HCT116 (cell line): ENCODE measurements at regions not wholly inside any gene's neighbourhood (a gene's known extent, or its start where the extent isn't known, plus 50 kb on each side); places are given as distances from the start of the nearest gene placed in this dataset.

Experiments used
- ATAC-seq: fragments of 200-7000 bp; cut with Tn5 transposase; 2 replicates; pipeline ENCODE4 v1.9.1; 2020; ENCODE audit warnings: mild to moderate bottlenecking, moderate library complexity
- BruUV-seq: library from RNA; stranded (reverse); fragments of 400-500 nt; replicated peaks from 2 replicates; lab custom pipeline; 2021; lab: Mats Ljungman, UMichigan
- CTCF ChIA-PET: fragments of 300-600 bp; sonication (Branson Sonifier 250); formaldehyde crosslinking; loops from one replicate; lab custom pipeline; 2021; ENCODE audit warnings: antibody characterized with exemption; lab: Charles Lee
- POLR2A ChIA-PET: fragments of 300-600, 350-600 bp; sonication (Branson Sonifier 250); formaldehyde crosslinking; loops from one replicate; lab custom pipeline; 2021; ENCODE audit warnings: antibody characterized with exemption; lab: Charles Lee
- RAD21 ChIA-PET, 2 experiments: fragments of 300-600 bp; sonication (Branson Sonifier 250); formaldehyde crosslinking; loops; one replicate each; lab custom pipeline; 2023; ENCODE audit warnings: low total read pairs in 2 of 2; ENCODE audit not compliant: uncharacterized antibody in 2 of 2, unreplicated experiment in 2 of 2, low non-redundant PET in 1 of 2; lab: Charles Lee
- DNase-seq: peaks from one replicate; pipeline ENCODE4 v3.0.0-alpha.2; 2010; ENCODE audit warnings: low read depth, low spot score
- H2AFZ ChIP-seq: fragments of 200-600 bp; shearing (Covaris generic), sonication (generic); 2 replicates; pipeline ENCODE4 v1.6.1; 2017; ENCODE audit warnings: low read depth, mixed run types, mixed read lengths, antibody characterized with exemption, low read length; ENCODE audit not compliant: poor library complexity, severe bottlenecking
- H3K27ac ChIP-seq: 2 replicates; pipeline ENCODE4 v1.5.1; 2012; ENCODE audit warnings: low read depth, low read length
- H3K27me3 ChIP-seq: fragments of 200-600 bp; sonication (generic); 2 replicates; pipeline ENCODE4 v1.6.1; 2016; ENCODE audit warnings: mixed run types, low read length, mixed read lengths; ENCODE audit not compliant: insufficient read depth
- H3K36me3 ChIP-seq, 2 experiments: fragments of 200-500 bp in 1 of 2; fragments of 200-600 bp in 1 of 2; sonication (Bioruptor generic) in 1 of 2; sonication (generic) in 1 of 2; 2 replicates each; pipeline versions ENCODE4 v1.5.1 to v1.6.1; 2014 to 2016; ENCODE audit warnings: low read length in 2 of 2, inconsistent platforms in 1 of 2, mixed read lengths in 1 of 2, mixed run types in 1 of 2; ENCODE audit not compliant: insufficient read depth in 2 of 2, control insufficient read depth in 1 of 2
- H3K4me1 ChIP-seq, 2 experiments: fragments of 200-600 bp in 1 of 2; sonication (generic) in 1 of 2; 2 replicates each; pipeline versions ENCODE4 v1.5.1 to v1.6.1; 2012 to 2017; ENCODE audit warnings: low read length in 2 of 2, inconsistent platforms in 1 of 2, mild to moderate bottlenecking in 1 of 2, mixed read lengths in 1 of 2, mixed run types in 1 of 2, moderate library complexity in 1 of 2; ENCODE audit not compliant: insufficient read depth in 2 of 2, control insufficient read depth in 1 of 2
- H3K4me2 ChIP-seq: fragments of 200-600 bp; sonication (generic); 2 replicates; pipeline ENCODE4 v1.6.1; 2017; ENCODE audit warnings: mixed run types, low read length, mixed read lengths
- H3K4me3 ChIP-seq, 2 experiments: fragments of 200-600 bp in 1 of 2; sonication (generic) in 1 of 2; replicated peaks in 1 of 2; 2 replicates each; pipeline ENCODE4 v1.5.1; 2011 to 2016; ENCODE audit warnings: low read length in 2 of 2, control low read depth in 1 of 2, low read depth in 1 of 2, mild to moderate bottlenecking in 1 of 2, mixed read lengths in 1 of 2, mixed run types in 1 of 2
- H3K79me2 ChIP-seq: fragments of 200-600 bp; sonication (generic); 2 replicates; pipeline ENCODE4 v1.6.1; 2017; ENCODE audit warnings: mild to moderate bottlenecking, mixed run types, low read length, moderate library complexity, mixed read lengths; ENCODE audit not compliant: insufficient read depth
- H3K9ac ChIP-seq: fragments of 200-600 bp; sonication (generic); 2 replicates; pipeline ENCODE4 v1.6.1; 2016; ENCODE audit warnings: low read length, mixed read lengths
- H3K9me2 ChIP-seq: fragments of 200-600 bp; sonication (generic), shearing (Covaris generic); 2 replicates; pipeline ENCODE4 v1.6.1; 2017; ENCODE audit warnings: mixed run types, mild to moderate bottlenecking, moderate library complexity; ENCODE audit not compliant: insufficient read depth
- H3K9me3 ChIP-seq, 2 experiments: fragments of 200-500 bp in 1 of 2; fragments of 200-600 bp in 1 of 2; sonication (Bioruptor generic) in 1 of 2; sonication (generic) in 1 of 2; 2 replicates each; pipeline ENCODE4 v1.6.1; 2014 to 2017; ENCODE audit warnings: low read length in 2 of 2, mixed read lengths in 2 of 2, inconsistent platforms in 1 of 2, low read depth in 1 of 2, mild to moderate bottlenecking in 1 of 2, mixed run types in 1 of 2, moderate library complexity in 1 of 2; ENCODE audit not compliant: control insufficient read depth in 1 of 2, insufficient read depth in 1 of 2
- H4K20me1 ChIP-seq: fragments of 200-600 bp; sonication (generic), shearing (Covaris generic); 2 replicates; pipeline ENCODE4 v1.6.1; 2017; ENCODE audit warnings: mixed run types, mild to moderate bottlenecking, moderate library complexity; ENCODE audit not compliant: insufficient read depth
- CEBPB ChIP-seq: IDR thresholded peaks from 2 replicates; pipeline ENCODE4 v1.6.1; 2012; ENCODE audit warnings: low read depth
- EGR1 ChIP-seq: IDR thresholded peaks from 2 replicates; pipeline ENCODE4 v1.6.1; 2012; ENCODE audit warnings: low read depth
- ELF1 ChIP-seq: IDR thresholded peaks from 2 replicates; pipeline ENCODE4 v1.6.1; 2012; ENCODE audit warnings: low read depth, borderline replicate concordance
- EZH2 ChIP-seq: fragments of 200-600 bp; sonication (generic); IDR thresholded peaks from 2 replicates; pipeline ENCODE4 v1.6.1; 2017; ENCODE audit warnings: antibody characterized with exemption, mixed run types
- EZH2phosphoT487 ChIP-seq: fragments of 200-600 bp; IDR thresholded peaks from 2 replicates; pipeline ENCODE4 v1.6.1; 2018; ENCODE audit warnings: antibody characterized with exemption, borderline replicate concordance
- FOSL1 ChIP-seq: IDR thresholded peaks from 2 replicates; pipeline ENCODE4 v1.6.1; 2012; ENCODE audit warnings: low read depth
- POLR2AphosphoS5 ChIP-seq: IDR thresholded peaks from 2 replicates; pipeline ENCODE4 v1.6.1; 2011; ENCODE audit warnings: mild to moderate bottlenecking, low read depth, low read length, moderate library complexity
- SIN3A ChIP-seq: IDR thresholded peaks from 2 replicates; pipeline ENCODE4 v1.6.1; 2012; ENCODE audit warnings: low read depth
- SRF ChIP-seq: IDR thresholded peaks from 2 replicates; pipeline ENCODE4 v1.6.1; 2012; ENCODE audit warnings: low read depth
- TCF7L2 ChIP-seq: IDR thresholded peaks from 2 replicates; pipeline ENCODE4 v1.7.0; 2011; ENCODE audit warnings: borderline replicate concordance, inconsistent platforms; ENCODE audit not compliant: insufficient read depth, insufficient read length; ENCODE audit errors: extremely low read depth
- YY1 ChIP-seq: IDR thresholded peaks from 2 replicates; pipeline ENCODE4 v1.6.1; 2011; ENCODE audit warnings: low read length, low read depth, moderate library complexity, mild to moderate bottlenecking; ENCODE audit not compliant: insufficient replicate concordance; ENCODE audit errors: extremely low read depth
- ZNF274 ChIP-seq: fragments of 200-500 bp; sonication (Bioruptor generic); IDR thresholded peaks from 2 replicates; pipeline ENCODE4 v1.6.1; 2014; ENCODE audit warnings: mild to moderate bottlenecking, low read depth, low read length, inconsistent platforms
- intact Hi-C: fragments of 100-400 bp; cut with micrococcal nuclease; formaldehyde crosslinking; loops from 2 replicates; pipeline ENCODE4 v1.10.0; 2022
- TF ChIP-seq, protein P1 (sequence below): IDR thresholded peaks from 2 replicates; pipeline ENCODE4 v1.6.1; 2012; ENCODE audit warnings: low read depth
- TF ChIP-seq, protein P2 (sequence below), 3 experiments: fragments of 200-600 bp in 1 of 3; sonication (generic) in 1 of 3; IDR thresholded peaks in 2 of 3; conservative IDR thresholded peaks in 1 of 3; 2 replicates each; pipeline ENCODE4 v1.5.1; 2012 to 2017; ENCODE audit warnings: low read depth in 2 of 3, low read length in 2 of 3, antibody characterized with exemption in 1 of 3, borderline replicate concordance in 1 of 3, control low read depth in 1 of 3, mild to moderate bottlenecking in 1 of 3, mixed read lengths in 1 of 3, mixed run types in 1 of 3, moderate library complexity in 1 of 3; ENCODE audit not compliant: insufficient read depth in 1 of 3
- TF ChIP-seq, protein P3 (sequence below): IDR thresholded peaks from 2 replicates; pipeline ENCODE4 v1.6.1; 2012
- TF ChIP-seq, protein P4 (sequence below): IDR thresholded peaks from 2 replicates; pipeline ENCODE4 v1.6.1; 2011; ENCODE audit warnings: mild to moderate bottlenecking, low read length, moderate library complexity; ENCODE audit not compliant: insufficient replicate concordance; ENCODE audit errors: extremely low read depth

DNA sequence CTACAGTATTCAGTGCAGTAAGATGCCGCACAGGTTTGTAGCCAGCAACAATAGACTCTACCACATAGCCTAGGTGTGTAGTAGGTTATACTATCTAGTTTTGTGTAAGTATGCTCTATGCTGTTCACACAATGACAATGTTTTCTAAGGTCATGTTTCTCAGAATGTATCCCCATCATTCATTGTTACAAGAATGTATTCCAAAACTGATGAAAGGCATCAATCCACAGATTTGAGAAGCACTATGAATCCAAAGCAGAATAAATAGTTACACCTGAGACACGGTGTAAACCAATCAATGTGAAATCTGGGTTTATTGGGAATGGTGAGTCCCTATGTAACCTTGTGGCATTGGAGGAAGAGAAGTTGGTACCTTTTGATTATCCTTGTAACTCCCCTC, 54.5 kb upstream of the MARK1 start (continued):
- TF ChIP-seq, protein P1, sequence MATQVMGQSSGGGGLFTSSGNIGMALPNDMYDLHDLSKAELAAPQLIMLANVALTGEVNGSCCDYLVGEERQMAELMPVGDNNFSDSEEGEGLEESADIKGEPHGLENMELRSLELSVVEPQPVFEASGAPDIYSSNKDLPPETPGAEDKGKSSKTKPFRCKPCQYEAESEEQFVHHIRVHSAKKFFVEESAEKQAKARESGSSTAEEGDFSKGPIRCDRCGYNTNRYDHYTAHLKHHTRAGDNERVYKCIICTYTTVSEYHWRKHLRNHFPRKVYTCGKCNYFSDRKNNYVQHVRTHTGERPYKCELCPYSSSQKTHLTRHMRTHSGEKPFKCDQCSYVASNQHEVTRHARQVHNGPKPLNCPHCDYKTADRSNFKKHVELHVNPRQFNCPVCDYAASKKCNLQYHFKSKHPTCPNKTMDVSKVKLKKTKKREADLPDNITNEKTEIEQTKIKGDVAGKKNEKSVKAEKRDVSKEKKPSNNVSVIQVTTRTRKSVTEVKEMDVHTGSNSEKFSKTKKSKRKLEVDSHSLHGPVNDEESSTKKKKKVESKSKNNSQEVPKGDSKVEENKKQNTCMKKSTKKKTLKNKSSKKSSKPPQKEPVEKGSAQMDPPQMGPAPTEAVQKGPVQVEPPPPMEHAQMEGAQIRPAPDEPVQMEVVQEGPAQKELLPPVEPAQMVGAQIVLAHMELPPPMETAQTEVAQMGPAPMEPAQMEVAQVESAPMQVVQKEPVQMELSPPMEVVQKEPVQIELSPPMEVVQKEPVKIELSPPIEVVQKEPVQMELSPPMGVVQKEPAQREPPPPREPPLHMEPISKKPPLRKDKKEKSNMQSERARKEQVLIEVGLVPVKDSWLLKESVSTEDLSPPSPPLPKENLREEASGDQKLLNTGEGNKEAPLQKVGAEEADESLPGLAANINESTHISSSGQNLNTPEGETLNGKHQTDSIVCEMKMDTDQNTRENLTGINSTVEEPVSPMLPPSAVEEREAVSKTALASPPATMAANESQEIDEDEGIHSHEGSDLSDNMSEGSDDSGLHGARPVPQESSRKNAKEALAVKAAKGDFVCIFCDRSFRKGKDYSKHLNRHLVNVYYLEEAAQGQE: no peak
- TF ChIP-seq, protein P2, sequence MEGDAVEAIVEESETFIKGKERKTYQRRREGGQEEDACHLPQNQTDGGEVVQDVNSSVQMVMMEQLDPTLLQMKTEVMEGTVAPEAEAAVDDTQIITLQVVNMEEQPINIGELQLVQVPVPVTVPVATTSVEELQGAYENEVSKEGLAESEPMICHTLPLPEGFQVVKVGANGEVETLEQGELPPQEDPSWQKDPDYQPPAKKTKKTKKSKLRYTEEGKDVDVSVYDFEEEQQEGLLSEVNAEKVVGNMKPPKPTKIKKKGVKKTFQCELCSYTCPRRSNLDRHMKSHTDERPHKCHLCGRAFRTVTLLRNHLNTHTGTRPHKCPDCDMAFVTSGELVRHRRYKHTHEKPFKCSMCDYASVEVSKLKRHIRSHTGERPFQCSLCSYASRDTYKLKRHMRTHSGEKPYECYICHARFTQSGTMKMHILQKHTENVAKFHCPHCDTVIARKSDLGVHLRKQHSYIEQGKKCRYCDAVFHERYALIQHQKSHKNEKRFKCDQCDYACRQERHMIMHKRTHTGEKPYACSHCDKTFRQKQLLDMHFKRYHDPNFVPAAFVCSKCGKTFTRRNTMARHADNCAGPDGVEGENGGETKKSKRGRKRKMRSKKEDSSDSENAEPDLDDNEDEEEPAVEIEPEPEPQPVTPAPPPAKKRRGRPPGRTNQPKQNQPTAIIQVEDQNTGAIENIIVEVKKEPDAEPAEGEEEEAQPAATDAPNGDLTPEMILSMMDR (IDR thresholded peaks at IDR 0.05 in 2 of 3, conservative IDR thresholded peaks at IDR 0.05 in 1 of 3; ENCODE audit: borderline replicate concordance in 1 of 3, insufficient read depth in 1 of 3, low read depth in 2 of 3, low read length in 2 of 3): no peak
- TF ChIP-seq EGR1 (no peak), POLR2AphosphoS5 (no peak), ELF1 (no peak), SRF (no peak), CEBPB (no peak), FOSL1 (no peak)

DNA sequence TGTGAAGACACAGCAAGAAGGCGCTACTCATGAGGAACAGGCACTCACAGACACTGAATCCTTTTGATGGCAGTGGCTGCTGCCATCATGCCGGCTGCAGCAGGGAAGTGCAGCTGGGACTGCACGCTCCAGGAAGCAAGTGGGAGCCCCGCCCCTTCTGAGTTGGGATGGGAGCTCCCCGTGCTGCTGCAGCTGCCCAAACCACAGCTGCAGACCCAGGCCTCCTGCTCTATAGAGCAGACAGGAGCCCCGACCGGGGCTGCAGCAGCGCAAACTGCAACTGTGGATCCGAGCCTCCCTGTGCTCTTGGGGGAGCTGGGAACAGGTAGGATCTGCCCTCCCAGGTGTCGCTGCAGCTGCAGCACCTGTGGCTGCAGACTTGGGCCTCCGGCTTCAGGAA, 65.2 kb upstream of the MARK1 start:
- no peak overlapping the region for H3K27ac ChIP-seq
- ATAC-seq (no peak), DNase-seq (no peak)
- H3K27me3 ChIP-seq: no peaks in the 10 kb centered on the region
- no peaks in the 10 kb centered on the region for H3K79me2 ChIP-seq
- intact Hi-C loops: no loop called here
- TF ChIP-seq SIN3A (no peak), EZH2 (no peak), POLR2AphosphoS5 (no peak), FOSL1 (no peak), CEBPB (no peak), ZNF274 (no peak), YY1 (no peak), TCF7L2 (no peak), SRF (no peak), EZH2phosphoT487 (no peak), EGR1 (no peak)
- TF ChIP-seq, protein P3, sequence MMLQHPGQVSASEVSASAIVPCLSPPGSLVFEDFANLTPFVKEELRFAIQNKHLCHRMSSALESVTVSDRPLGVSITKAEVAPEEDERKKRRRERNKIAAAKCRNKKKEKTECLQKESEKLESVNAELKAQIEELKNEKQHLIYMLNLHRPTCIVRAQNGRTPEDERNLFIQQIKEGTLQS: no peak
- TF ChIP-seq, protein P4, sequence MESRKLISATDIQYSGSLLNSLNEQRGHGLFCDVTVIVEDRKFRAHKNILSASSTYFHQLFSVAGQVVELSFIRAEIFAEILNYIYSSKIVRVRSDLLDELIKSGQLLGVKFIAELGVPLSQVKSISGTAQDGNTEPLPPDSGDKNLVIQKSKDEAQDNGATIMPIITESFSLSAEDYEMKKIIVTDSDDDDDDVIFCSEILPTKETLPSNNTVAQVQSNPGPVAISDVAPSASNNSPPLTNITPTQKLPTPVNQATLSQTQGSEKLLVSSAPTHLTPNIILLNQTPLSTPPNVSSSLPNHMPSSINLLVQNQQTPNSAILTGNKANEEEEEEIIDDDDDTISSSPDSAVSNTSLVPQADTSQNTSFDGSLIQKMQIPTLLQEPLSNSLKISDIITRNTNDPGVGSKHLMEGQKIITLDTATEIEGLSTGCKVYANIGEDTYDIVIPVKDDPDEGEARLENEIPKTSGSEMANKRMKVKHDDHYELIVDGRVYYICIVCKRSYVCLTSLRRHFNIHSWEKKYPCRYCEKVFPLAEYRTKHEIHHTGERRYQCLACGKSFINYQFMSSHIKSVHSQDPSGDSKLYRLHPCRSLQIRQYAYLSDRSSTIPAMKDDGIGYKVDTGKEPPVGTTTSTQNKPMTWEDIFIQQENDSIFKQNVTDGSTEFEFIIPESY: no peak
- POLR2A ChIA-PET: no interaction called here
- RAD21 ChIA-PET: no interaction called here
- no peaks in the 10 kb centered on the region for H3K9me3 ChIP-seq
- no TSS peak for BruUV-seq
- no peaks in the 10 kb centered on the region for H3K9me2 ChIP-seq
- no peaks in the 10 kb centered on the region for H3K36me3 ChIP-seq
- no peak overlapping the region for H3K4me3 ChIP-seq
- H3K9ac ChIP-seq: no peak overlapping the region
- H3K4me1 ChIP-seq: no peaks in the 10 kb centered on the region
- CTCF ChIA-PET: no interaction called here
- no peak overlapping the region for H3K4me2 ChIP-seq
- H4K20me1 ChIP-seq: no peaks in the 10 kb centered on the region
- H2AFZ ChIP-seq: no peak overlapping the region
